GM12874 (cell line): ENCODE measurements at regions not wholly inside any gene's neighbourhood (a gene's known extent, or its start where the extent isn't known, plus 50 kb on each side); places are given as distances from the start of the nearest gene placed in this dataset.

Source experiments
- CTCF ChIP-seq: IDR thresholded peaks from 2 replicates; pipeline ENCODE4 v1.5.1; 2011; ENCODE audit warnings: low read depth, mild to moderate bottlenecking, control low read depth, low read length, moderate library complexity; ENCODE audit not compliant: insufficient read depth

GRCh38 chr18:6561420-6561861 is 146.7 kb upstream of the L3MBTL4 start:
- no peak for TF ChIP-seq CTCF

GRCh38 chr18:6561862-6562291 is 147.2 kb upstream of the L3MBTL4 start:
- no peak for TF ChIP-seq CTCF

GRCh38 chr18:6563896-6564295 is 149.2 kb upstream of the L3MBTL4 start:
- TF ChIP-seq CTCF = no peak

- TF ChIP-seq CTCF = no peak
These were observed 150.5 kb upstream of the L3MBTL4 start for GRCh38 chr18:6564950-6565814.

- TF ChIP-seq CTCF = no peak
These were observed 151.0 kb upstream of the L3MBTL4 start for GRCh38 chr18:6565815-6566081.

GRCh38 chr18:6566338-6566911 is 151.7 kb upstream of the L3MBTL4 start:
- TF ChIP-seq CTCF = no peak

GRCh38 chr18:6569813-6570212 is 155.1 kb upstream of the L3MBTL4 start:
- no peak for TF ChIP-seq CTCF
